ENCODE measurements at regions not wholly inside any gene's neighbourhood (a gene's known extent, or its start where the extent isn't known, plus 50 kb on each side); places are given as distances from the start of the nearest gene placed in this dataset.
"Not testable (repeated sequence)": the region's sequence is repeated elsewhere in the genome, so short reads cannot be mapped to it uniquely, and the experiment has no call there.

DNA sequence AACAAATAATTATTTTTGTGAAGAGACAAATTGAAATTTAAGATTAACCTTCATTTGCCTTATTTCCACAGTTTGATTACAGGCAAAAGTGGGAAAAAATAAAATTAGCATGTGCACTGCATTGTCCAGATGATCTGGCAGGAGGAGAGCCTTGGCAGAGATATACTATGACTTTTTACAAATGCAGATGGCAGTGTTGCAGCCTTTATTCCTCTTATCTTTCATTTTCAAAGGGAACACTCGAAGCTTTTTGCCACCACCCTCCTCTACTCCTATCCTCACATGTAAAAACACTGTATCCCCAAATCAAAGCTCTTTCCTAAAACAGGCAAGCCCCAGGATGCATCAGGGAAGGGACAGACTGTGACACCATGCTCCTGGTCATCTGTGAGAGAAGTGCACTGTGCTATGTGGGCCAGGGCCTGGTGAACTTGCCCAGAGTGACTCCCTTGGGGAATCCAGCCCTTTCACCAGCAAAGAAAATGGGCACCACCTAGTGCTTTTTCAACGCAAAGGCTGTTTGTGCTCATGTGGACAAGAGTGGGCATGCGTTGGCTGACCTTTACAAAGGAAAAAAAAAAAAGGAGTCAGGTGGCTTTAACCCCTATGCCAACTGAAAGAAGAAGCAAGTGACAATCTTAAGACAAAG lies 74.7 kb upstream of the ETAA1 start:
- no peak overlapping the region for H3K4me3 ChIP-seq (replicated peaks in 1 of 2; ENCODE audit: low read depth in 2 of 2, low read length in 2 of 2)
- peak; percentile 58 to 71 for DNase-seq (ENCODE audit: low read depth in 2 of 2)
- TF ChIP-seq, protein P1, sequence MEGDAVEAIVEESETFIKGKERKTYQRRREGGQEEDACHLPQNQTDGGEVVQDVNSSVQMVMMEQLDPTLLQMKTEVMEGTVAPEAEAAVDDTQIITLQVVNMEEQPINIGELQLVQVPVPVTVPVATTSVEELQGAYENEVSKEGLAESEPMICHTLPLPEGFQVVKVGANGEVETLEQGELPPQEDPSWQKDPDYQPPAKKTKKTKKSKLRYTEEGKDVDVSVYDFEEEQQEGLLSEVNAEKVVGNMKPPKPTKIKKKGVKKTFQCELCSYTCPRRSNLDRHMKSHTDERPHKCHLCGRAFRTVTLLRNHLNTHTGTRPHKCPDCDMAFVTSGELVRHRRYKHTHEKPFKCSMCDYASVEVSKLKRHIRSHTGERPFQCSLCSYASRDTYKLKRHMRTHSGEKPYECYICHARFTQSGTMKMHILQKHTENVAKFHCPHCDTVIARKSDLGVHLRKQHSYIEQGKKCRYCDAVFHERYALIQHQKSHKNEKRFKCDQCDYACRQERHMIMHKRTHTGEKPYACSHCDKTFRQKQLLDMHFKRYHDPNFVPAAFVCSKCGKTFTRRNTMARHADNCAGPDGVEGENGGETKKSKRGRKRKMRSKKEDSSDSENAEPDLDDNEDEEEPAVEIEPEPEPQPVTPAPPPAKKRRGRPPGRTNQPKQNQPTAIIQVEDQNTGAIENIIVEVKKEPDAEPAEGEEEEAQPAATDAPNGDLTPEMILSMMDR (IDR thresholded peaks at IDR 0.05; ENCODE audit: low read depth, low read length), result peak; percentile 47

- TF ChIP-seq, protein P1 (IDR thresholded peaks at IDR 0.05; ENCODE audit: low read depth, low read length), result no peak
- DNase-seq (ENCODE audit: low read depth in 2 of 2), result no peak
- H3K4me3 ChIP-seq (replicated peaks in 1 of 2; ENCODE audit: low read depth in 2 of 2, low read length in 2 of 2), result no peak overlapping the region
These were observed 73.7 kb upstream of the ETAA1 start for GRCh38 chr2:67323209-67323991.

DNA sequence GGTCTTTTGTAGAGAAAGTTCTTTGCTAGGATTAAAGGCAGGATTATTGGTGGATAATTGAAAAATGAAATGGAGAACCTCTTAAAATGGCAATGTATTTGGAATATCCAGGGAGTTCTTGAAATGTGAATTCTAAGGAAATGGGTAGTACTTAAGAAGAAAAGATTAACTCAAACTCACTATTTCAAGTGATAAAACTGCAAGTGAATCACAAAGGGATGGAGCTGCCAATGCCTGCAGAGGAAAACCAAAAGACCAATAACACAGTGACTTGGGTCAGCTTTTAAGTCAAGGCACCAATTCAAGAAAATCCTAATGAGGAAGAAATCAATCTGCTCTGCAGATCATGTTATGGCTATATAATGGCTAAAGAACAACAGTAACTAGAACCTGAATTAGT lies 67.6 kb upstream of the ETAA1 start:
- no peak overlapping the region for H3K4me3 ChIP-seq (replicated peaks in 1 of 2; ENCODE audit: low read depth in 2 of 2, low read length in 2 of 2)
- no peak for DNase-seq (ENCODE audit: low read depth in 2 of 2)
- TF ChIP-seq, protein P1 (IDR thresholded peaks at IDR 0.05; ENCODE audit: low read depth, low read length), result no peak

DNA sequence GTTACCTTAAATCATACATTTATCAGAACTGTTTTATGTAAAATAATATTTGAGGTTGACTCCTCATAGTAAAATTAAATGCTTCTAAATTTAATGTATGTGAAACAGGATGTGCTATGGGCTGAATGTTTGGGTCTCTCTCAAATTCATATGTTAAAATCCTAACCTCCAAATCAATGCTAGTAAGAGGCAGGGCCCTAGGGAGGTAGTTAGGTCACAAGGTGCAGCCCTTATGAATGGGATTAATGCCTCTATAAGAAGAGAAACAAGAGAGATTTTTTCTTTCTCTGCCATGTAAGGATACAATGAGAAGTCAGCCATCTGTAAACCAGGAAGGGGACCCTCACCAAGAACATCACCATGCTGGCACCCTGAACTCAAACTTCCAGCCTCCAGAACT lies 67.2 kb upstream of the ETAA1 start:
- TF ChIP-seq, protein P1 (IDR thresholded peaks at IDR 0.05; ENCODE audit: low read depth, low read length), result no peak
- no peak for DNase-seq (ENCODE audit: low read depth in 2 of 2)
- H3K4me3 ChIP-seq (replicated peaks in 1 of 2; ENCODE audit: low read depth in 2 of 2, low read length in 2 of 2), result no peak overlapping the region

- H3K4me3 ChIP-seq (replicated peaks in 1 of 2; ENCODE audit: low read depth in 2 of 2, low read length in 2 of 2); DNase-seq (ENCODE audit: low read depth in 2 of 2): not testable (repeated sequence)
These were observed 65.6 kb upstream of the ETAA1 start for GRCh38 chr2:67331419-67332086.

GRCh38 chr2:67337903-67338302 lies 59.2 kb upstream of the ETAA1 start:
- DNase-seq (ENCODE audit: low read depth in 2 of 2), result no peak
- TF ChIP-seq, protein P1 (IDR thresholded peaks at IDR 0.05; ENCODE audit: low read depth, low read length), result no peak
- no peak overlapping the region for H3K4me3 ChIP-seq (replicated peaks in 1 of 2; ENCODE audit: low read depth in 2 of 2, low read length in 2 of 2)

GRCh38 chr2:67338601-67339233 lies 58.4 kb upstream of the ETAA1 start:
- TF ChIP-seq, protein P1 (IDR thresholded peaks at IDR 0.05; ENCODE audit: low read depth, low read length), result no peak
- no peak overlapping the region for H3K4me3 ChIP-seq (replicated peaks in 1 of 2; ENCODE audit: low read depth in 2 of 2, low read length in 2 of 2)
- no peak for DNase-seq (ENCODE audit: low read depth in 2 of 2)
